ENCODE measurements at regions not wholly inside any gene's neighbourhood (a gene's known extent, or its start where the extent isn't known, plus 50 kb on each side); places are given as distances from the start of the nearest gene placed in this dataset.

DNA sequence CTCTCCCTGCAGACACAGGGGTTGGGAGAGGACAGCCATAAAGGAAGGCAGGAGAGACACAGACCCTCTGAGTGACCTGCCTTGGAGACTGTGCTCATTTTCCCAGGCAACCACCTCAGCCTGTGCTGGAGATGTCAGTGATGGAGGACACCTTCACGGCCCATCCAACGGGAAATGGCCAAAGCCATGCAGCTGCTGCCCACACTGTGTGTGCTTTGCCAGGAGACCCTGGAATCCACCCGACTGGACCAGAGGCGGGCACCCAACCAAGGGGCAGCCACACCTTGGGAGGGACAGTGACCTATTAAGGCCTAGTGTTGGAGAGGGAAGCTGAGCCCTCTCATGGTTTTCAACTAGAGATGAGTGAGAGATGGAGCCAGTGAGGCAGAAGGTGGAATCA lies 192.5 kb downstream of the SMAD2 start:
- no peak overlapping the region for H2AFZ ChIP-seq (ENCODE audit: low read length)
- no peaks in the 10 kb centered on the region for H4K20me1 ChIP-seq (ENCODE audit: insufficient read depth, low read length)
- H3K9me2 ChIP-seq (ENCODE audit: low read depth, low read length): no peaks in the 10 kb centered on the region
- H3K36me3 ChIP-seq (ENCODE audit: insufficient read depth, low read length): no peaks in the 10 kb centered on the region
- H3K79me2 ChIP-seq (ENCODE audit: insufficient read depth, low read length): no peaks in the 10 kb centered on the region
- no peaks in the 10 kb centered on the region for H3K9me3 ChIP-seq (ENCODE audit: low read length)
- TF ChIP-seq, protein P1, sequence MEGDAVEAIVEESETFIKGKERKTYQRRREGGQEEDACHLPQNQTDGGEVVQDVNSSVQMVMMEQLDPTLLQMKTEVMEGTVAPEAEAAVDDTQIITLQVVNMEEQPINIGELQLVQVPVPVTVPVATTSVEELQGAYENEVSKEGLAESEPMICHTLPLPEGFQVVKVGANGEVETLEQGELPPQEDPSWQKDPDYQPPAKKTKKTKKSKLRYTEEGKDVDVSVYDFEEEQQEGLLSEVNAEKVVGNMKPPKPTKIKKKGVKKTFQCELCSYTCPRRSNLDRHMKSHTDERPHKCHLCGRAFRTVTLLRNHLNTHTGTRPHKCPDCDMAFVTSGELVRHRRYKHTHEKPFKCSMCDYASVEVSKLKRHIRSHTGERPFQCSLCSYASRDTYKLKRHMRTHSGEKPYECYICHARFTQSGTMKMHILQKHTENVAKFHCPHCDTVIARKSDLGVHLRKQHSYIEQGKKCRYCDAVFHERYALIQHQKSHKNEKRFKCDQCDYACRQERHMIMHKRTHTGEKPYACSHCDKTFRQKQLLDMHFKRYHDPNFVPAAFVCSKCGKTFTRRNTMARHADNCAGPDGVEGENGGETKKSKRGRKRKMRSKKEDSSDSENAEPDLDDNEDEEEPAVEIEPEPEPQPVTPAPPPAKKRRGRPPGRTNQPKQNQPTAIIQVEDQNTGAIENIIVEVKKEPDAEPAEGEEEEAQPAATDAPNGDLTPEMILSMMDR (IDR thresholded peaks at IDR 0.05; ENCODE audit: low read length): no peak
- no peak for TF ChIP-seq EZH2 (IDR thresholded peaks at IDR 0.05; ENCODE audit: borderline replicate concordance, low read length)
- H3K9ac ChIP-seq (ENCODE audit: low read length): no peak overlapping the region
- H3K4me2 ChIP-seq (ENCODE audit: low read length): no peak overlapping the region
- no peak overlapping the region for H3K4me3 ChIP-seq (ENCODE audit: low read depth, low read length, poor library complexity, severe bottlenecking)
- no peaks in the 10 kb centered on the region for H3K27me3 ChIP-seq (ENCODE audit: insufficient read depth, low read length)
- no peak overlapping the region for H3K27ac ChIP-seq (ENCODE audit: low read depth, low read length, poor library complexity, severe bottlenecking)
- H3F3A ChIP-seq (ENCODE audit: insufficient read depth, low read length): no peaks in the 10 kb centered on the region
- H3K4me1 ChIP-seq (ENCODE audit: insufficient read depth, low read length, severe bottlenecking): no peaks in the 10 kb centered on the region

DNA sequence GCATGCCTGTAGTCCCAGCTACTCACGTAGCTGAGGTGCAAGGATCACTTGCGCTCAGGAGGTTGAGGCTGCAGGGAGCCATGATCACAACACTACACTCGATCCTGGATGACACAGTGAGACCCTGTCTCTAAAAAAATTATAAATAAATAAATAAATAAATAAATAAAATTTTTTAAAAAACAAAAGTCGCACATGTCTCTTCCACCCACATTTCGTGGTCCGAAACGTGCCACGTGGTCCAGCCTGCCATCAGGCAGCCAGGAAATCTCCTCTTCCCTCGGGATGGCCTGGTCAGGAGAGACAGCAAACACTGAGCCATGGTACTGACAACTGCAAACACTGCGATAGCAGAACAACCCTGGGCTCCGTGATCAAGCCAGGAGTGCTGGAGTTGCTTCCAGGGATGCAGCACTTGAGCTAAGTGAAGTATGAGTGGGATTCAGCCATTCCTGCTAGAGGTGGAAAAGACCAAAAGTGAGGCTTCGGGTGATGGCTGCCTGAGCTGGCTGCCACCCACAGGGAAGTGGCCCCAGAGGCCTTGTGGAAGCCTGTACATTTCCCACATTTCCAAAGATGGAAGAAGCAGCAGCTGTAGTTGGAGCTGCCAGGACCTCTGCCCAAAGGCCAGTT lies 193.1 kb downstream of the SMAD2 start:
- Histone ChIP-seq H3K27me3 (ENCODE audit: insufficient read depth, low read length) (no peaks in the 10 kb centered on the region), H3K4me2 (ENCODE audit: low read length) (no peak overlapping the region), H3K27ac (ENCODE audit: low read depth, low read length, poor library complexity, severe bottlenecking) (no peak overlapping the region), H3K9me2 (ENCODE audit: low read depth, low read length) (no peaks in the 10 kb centered on the region), H3K4me3 (ENCODE audit: low read depth, low read length, poor library complexity, severe bottlenecking) (no peak overlapping the region), H3K9ac (ENCODE audit: low read length) (no peak overlapping the region), H3K79me2 (ENCODE audit: insufficient read depth, low read length) (no peaks in the 10 kb centered on the region), H3K4me1 (ENCODE audit: insufficient read depth, low read length, severe bottlenecking) (no peaks in the 10 kb centered on the region), H4K20me1 (ENCODE audit: insufficient read depth, low read length) (no peaks in the 10 kb centered on the region), H2AFZ (ENCODE audit: low read length) (no peak overlapping the region), H3K9me3 (ENCODE audit: low read length) (no peaks in the 10 kb centered on the region), H3K36me3 (ENCODE audit: insufficient read depth, low read length) (no peaks in the 10 kb centered on the region), H3F3A (ENCODE audit: insufficient read depth, low read length) (no peaks in the 10 kb centered on the region)
- TF ChIP-seq, protein P1 (IDR thresholded peaks at IDR 0.05; ENCODE audit: low read length): no peak
- TF ChIP-seq EZH2 (IDR thresholded peaks at IDR 0.05; ENCODE audit: borderline replicate concordance, low read length): no peak

DNA sequence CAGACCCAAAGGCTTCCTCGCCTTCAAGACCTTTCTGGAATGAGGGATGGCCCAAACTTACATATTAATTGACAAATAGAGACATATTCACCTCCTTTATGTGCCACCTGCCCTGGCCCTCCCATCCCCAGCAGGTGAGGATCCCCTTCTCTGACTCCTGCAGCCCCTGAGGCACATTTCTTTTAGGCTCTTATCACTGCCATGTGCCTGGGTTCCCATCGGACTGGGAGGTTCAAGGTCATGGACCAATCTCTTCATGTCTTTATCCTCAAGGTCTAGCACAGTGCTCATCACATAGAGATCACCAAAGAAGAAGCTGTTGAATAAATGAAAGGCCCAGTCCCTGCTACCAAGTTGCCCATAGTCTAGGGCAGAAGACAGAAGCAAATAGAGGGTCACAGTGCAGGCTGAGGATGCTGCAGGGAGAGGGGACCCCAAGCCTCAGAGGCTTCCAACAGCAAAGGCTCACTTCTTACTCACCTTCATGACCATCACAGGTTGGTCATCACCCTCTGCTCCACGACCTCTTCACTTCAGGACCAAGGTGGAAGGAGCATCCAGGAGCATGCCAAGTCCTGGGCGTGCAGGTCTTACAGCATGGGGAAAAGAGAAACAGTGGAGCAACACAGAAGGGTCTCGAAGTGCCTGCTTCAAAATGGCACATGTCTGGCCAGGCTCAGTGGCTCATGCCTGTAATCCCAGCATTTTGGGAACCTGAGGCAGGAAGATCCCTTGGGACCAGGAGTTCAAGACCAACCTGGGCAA lies 193.9 kb downstream of the SMAD2 start:
- H3K4me3 ChIP-seq (ENCODE audit: low read depth, low read length, poor library complexity, severe bottlenecking): no peak overlapping the region
- no peaks in the 10 kb centered on the region for H3F3A ChIP-seq (ENCODE audit: insufficient read depth, low read length)
- H3K4me2 ChIP-seq (ENCODE audit: low read length): no peak overlapping the region
- H3K27ac ChIP-seq (ENCODE audit: low read depth, low read length, poor library complexity, severe bottlenecking): no peak overlapping the region
- H3K9me3 ChIP-seq (ENCODE audit: low read length): no peaks in the 10 kb centered on the region
- TF ChIP-seq, protein P1 (IDR thresholded peaks at IDR 0.05; ENCODE audit: low read length): no peak
- no peak for TF ChIP-seq EZH2 (IDR thresholded peaks at IDR 0.05; ENCODE audit: borderline replicate concordance, low read length)
- no peaks in the 10 kb centered on the region for H3K79me2 ChIP-seq (ENCODE audit: insufficient read depth, low read length)
- H3K36me3 ChIP-seq (ENCODE audit: insufficient read depth, low read length): no peaks in the 10 kb centered on the region
- H3K9ac ChIP-seq (ENCODE audit: low read length): no peak overlapping the region
- H3K9me2 ChIP-seq (ENCODE audit: low read depth, low read length): no peaks in the 10 kb centered on the region
- H3K27me3 ChIP-seq (ENCODE audit: insufficient read depth, low read length): no peaks in the 10 kb centered on the region
- H2AFZ ChIP-seq (ENCODE audit: low read length): no peak overlapping the region
- no peaks in the 10 kb centered on the region for H3K4me1 ChIP-seq (ENCODE audit: insufficient read depth, low read length, severe bottlenecking)
- H4K20me1 ChIP-seq (ENCODE audit: insufficient read depth, low read length): no peaks in the 10 kb centered on the region

Data from OCI-LY1 (cell line).